Fibroblast of upper back skin (primary cell): ENCODE measurements at regions not wholly inside any gene's neighbourhood (a gene's known extent, or its start where the extent isn't known, plus 50 kb on each side); places are given as distances from the start of the nearest gene placed in this dataset.
"Not testable (repeated sequence)": the region's sequence is repeated elsewhere in the genome, so short reads cannot be mapped to it uniquely, and the experiment has no call there.

ENCODE experiments used
- DNase-seq: peaks from one replicate; pipeline ENCODE4 v3.0.0-alpha.2; 2013

DNA sequence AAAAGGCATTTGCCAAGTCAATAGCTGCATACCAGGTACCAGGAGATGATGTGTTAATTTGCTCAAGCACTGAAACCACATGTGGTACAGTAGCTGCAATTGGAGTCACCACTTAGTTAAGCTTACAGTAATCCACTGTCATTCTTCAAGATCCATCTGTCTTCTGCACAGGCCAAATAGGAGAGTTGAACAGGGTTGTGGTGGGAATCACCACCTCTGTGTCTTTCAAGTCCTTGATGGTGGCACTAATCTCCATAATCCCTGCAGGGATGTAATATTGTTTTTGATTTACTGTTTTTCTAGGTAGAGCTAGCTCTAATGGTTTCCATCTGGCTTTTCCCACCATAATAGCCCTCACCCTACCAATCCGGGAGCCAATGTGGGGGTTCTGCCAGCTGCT, 91.9 kb downstream of the FCRL5 start:
- DNase-seq = no peak

- DNase-seq = no peak
These were observed 95.0 kb downstream of the FCRL5 start for GRCh38 chr1:157457279-157457678.

- no peak for DNase-seq
These were observed 97.0 kb downstream of the FCRL5 start for GRCh38 chr1:157455318-157455717.

DNA sequence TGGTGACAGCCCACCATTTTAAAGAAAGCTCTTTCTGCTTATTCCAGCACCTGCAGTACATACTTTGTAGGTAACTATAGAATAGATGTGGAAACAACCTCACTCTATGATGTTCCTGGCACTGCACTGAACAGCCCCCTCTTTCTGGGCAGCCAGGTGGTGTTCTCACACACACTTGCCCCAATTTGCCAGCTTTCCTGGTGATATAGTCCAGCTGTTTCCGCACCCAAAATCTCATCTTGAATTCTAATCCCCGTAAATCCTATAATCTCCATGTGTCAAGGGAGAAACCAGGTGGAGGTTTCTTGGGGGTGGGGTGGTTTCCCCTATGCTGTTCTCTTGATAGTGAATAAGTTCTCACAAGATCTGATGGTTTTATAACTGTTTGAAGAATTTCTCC, 102.2 kb downstream of the FCRL5 start:
- DNase-seq = no peak

DNA sequence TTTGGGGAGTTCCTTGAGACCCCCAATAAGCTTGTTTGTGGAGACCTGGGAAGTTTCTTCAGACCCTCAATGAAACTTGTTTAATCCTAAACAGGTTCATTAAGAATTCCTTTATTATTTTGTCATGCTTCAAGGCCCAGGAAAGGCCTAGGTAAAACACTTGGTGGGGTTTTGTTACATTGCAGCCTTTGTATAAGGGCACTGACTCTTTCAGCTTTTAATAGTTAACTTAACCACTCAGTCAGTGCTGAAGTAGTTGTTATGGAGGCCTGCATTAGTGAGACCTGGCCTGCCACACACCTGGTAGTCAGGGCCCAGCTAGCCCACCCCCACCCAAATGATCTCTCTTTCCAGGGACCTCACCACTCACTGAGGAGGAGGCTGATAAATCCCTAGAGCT, 103.7 kb downstream of the FCRL5 start:
- DNase-seq = no peak

- DNase-seq = not testable (repeated sequence)
These were observed 106.0 kb downstream of the FCRL5 start for GRCh38 chr1:157446356-157446755.

DNA sequence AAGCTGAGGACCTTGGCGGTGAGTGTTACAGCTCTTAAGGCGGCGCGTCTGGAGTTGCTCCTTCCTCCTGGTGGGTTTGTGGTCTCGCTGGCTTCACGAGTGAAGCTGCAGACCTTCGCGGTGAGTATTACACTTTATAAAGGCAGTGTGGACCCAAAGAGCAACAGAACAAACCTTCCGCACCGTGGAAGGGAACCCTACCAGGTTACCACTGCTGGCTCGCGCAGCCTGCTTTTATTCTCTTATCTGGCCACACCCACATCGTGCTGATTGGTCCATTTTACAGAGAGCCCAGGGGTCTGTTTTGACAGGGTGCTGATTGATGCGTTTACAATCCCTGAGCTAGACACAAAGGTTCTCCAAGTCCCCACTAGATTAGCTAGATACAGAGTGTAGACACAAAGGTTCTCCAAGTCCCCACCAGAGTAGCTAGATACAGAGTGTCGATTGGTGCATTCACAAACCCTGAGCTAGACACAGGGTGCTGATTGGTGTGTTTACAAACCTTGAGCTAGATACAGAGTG, 106.6 kb downstream of the FCRL5 start:
- DNase-seq = not testable (repeated sequence)

DNA sequence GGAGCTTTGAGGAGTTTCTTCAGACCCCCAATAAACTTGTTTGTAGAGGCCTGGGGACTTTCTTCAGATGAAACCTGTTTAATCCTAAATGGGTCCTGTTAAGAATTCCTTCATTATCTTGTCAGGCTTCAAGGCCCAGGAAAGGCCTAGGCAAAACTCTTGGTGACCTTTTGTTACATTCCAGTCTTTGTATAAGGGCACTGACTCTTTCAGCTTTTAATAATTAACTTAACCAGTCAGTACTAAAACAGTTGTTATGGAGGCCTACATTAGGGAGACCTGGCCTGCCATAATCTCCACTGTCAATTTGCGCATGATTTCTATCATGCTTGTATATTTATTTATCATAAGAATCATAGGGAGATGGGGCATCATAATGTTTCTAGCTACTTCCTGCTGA, 110.2 kb downstream of the FCRL5 start:
- no peak for DNase-seq

- DNase-seq = no peak
These were observed 112.9 kb downstream of the FCRL5 start for GRCh38 chr1:157439302-157439954.

DNA sequence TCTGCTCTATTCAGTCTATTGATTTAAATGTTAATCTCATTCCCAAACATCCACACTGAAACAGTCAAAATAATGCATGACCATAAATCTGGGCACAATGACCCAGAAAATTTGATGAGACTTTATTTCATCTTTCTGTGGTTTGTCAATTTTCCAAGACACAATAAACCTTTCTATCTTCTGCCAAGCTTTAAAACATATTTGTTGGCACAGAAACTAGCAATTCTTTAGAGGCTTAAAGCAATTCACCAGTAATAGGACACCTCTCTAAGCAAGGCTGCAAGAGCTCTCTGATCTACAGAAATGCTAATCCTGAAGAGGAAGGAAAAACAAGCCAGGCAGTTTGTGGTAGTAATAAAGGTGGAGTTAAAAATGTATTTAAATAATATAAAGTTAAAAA, 113.7 kb downstream of the FCRL5 start:
- DNase-seq = peak; percentile 39

DNA sequence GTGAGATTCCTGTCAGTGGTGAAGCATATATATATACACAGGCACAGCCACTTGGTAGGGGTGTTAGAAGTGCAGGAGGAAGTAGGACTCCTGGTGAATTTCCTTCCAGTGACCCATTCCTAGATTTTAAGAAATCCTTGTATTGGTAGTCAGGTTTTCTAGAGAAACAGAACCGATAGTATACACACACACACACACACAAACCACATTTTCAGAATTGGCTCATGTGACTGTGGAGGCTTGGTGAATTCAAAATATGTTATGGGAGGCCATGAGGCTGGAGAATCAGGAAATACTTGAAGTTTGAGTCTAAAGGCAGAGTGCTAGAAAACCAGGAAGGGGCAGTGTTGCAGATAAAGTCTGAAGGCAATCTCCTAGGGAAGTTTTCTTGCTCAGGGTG, 114.2 kb downstream of the FCRL5 start:
- DNase-seq = peak; percentile 49

DNA sequence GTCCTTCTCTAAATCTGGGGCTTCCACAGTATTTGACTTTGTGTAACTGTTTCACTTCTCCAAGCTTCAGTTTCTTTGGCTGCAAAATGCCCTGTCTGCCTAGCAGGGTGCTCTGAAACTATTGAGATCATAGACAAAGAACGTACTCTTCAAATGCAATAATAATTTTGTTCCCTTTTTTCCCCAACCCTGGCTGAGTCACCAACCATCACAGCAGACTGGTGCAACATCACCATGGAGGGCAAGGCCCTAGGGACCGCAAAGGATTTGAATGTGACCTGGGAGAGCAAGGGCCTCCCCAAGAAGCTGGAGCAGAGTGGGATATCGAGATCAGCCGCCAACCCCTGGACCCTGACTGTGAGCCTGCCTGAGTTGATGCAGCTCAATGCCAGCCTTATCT, 115.0 kb downstream of the FCRL5 start:
- DNase-seq = no peak

GRCh38 chr1:157431751-157432150, 120.6 kb downstream of the FCRL5 start:
- DNase-seq = peak; percentile 53

GRCh38 chr1:157429601-157430240, 122.6 kb downstream of the FCRL5 start:
- peak; percentile 38 for DNase-seq

- DNase-seq = not testable (repeated sequence)
These were observed 128.6 kb downstream of the FCRL5 start for GRCh38 chr1:157423764-157424163.

- DNase-seq = no peak
These were observed 132.3 kb downstream of the FCRL5 start for GRCh38 chr1:157419845-157420542.

DNA sequence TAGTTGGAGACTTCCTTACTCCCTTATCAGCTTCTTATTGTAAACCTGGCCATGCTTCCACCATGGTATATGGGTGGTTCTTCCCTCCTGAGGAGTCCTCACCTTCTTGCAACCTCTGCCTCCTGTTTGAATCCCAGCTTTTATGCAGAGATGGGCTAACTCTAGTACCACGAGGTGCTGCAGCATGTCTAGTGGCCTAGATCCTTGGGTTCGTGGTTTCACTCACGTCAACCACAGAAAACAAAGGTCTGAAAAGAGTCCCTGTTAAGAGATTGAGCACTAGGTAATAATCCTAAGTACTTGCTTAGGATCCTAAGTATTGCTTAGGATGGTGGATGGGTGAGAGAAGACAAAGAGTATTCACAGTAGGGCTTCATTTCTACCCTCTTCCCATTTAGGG, 133.7 kb downstream of the FCRL5 start:
- no peak for DNase-seq

GRCh38 chr1:157418231-157418630, 134.1 kb downstream of the FCRL5 start:
- DNase-seq = no peak

DNA sequence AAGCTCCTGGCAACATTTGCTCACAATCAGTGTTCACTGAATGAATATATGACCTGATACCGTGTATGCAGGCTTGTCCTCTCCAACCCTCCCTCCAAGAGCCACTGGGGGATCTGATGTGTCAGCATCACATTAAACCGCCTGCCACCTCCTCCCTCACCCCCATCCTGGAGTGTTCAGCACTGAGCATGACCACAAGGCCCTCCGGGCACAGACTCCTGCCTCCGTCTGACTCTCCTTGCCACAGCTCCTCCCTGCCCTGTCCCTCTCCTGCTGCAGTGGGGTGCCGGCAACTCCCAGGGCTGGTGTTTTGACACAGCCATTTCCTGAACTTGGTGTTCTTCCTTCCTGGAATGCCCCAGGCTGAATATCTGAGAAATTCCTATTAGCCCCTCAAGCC, 136.7 kb downstream of the FCRL5 start:
- DNase-seq = no peak

DNA sequence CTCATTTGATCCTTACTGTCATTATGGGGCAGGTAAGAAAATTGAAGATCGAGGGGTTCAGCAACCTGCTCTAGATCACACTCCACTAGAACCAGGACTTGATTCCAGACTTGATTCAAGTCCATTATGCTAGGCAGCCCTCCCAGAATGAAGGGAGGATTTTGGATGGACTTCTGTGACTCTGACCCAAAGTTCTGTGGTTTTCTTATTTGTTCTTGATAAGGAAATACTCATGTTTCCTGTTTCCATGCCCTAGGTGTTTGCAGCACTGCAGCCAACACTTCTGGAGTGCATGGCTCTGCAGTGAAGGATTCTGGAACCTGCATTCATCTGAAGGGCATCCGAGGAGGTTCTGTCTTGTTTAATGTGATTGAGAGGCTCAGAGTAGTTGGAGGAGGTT, 140.0 kb downstream of the FCRL5 start:
- no peak for DNase-seq

- DNase-seq = no peak
These were observed 140.5 kb downstream of the FCRL5 start for GRCh38 chr1:157411769-157412168.

DNA sequence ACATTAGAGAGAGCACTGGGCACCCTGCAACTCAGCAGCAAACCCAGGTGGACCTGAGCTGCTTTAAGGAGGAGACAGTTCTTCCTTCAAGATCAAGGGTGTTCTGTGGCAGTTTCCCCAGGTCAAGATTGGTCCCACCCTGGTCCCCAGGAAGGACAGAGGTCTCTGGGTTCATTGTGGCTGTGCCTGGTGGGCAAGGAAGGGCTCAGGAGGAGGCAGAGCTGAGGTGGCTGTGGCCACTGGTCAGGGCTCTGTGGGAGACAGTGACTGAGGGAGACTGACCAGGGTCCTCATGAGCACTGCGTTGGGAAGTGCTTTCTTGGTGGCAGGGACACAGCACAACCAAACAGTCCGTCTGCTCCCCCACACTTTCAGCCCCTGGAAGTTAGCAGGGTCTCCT, 141.3 kb downstream of the FCRL5 start:
- no peak for DNase-seq

DNA sequence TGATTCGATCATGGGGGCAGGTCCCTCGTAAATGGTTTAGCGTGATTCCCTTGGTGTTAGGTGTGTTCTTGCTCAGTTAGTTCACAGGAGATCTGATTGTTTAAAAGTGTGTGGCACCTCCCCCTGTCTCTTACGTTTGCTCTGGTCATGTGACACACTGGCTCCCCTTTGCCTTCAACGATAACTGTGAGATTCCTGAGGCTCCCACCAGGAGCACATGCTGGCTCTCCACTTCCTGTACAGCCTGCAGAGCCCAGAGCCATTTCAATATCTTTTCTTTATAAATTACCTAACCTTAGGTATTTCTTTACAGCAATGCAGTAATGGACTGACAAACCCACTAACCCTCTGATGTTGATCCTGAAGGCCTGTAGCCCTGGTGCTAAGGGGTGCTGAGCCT, 141.9 kb downstream of the FCRL5 start:
- no peak for DNase-seq

DNA sequence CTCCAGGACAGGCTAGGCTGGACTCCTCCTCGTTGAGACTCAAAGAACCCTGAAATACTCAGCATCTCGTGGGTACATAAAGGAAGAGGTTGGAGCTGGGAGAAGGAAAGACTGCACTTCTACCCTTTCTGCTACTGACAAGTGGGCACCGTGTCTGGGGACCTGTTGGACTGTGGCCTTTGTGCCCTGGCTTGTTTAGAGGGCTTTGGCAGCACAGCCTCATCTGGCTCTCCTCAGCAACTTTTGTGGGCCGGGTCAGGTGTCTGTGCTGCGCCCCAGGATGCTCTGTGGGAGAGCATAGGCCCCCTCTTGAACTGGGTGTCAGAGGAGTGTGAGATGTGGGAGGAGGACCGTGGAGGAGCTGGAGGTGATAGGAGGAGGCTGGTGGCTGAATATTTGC, 142.4 kb downstream of the FCRL5 start:
- no peak for DNase-seq
